ENCODE measurements at regions not wholly inside any gene's neighbourhood (a gene's known extent, or its start where the extent isn't known, plus 50 kb on each side); places are given as distances from the start of the nearest gene placed in this dataset.

DNA sequence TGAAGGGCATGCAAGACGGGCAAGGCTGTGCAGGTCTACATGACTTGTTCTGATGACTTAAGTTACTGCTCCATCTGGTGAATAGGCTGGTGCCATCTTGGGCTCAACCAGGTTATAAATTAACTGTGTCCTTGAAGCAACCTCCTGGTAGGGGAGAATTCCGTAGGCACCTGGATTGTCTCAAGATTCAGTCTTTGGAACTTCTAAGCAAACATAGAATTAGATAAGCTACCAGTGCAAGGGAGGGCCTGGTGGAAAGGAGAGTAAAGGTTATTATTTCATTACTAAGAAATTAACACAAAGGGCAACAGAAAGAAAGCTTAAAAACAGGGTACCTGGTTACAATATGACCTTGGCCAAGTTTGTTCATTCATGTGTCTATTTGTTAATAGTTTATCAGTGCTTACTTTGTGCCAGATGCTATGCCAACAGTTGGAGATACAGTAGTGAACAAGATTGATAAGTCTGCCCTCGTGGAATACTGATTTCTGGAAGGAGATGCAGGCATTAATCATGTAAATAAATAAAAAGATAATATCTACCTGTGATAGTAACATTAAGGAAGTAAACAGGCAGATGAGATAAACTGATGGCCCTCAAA is 107.0 kb upstream of the PALS2 start:
- TF ChIP-seq, protein P1, sequence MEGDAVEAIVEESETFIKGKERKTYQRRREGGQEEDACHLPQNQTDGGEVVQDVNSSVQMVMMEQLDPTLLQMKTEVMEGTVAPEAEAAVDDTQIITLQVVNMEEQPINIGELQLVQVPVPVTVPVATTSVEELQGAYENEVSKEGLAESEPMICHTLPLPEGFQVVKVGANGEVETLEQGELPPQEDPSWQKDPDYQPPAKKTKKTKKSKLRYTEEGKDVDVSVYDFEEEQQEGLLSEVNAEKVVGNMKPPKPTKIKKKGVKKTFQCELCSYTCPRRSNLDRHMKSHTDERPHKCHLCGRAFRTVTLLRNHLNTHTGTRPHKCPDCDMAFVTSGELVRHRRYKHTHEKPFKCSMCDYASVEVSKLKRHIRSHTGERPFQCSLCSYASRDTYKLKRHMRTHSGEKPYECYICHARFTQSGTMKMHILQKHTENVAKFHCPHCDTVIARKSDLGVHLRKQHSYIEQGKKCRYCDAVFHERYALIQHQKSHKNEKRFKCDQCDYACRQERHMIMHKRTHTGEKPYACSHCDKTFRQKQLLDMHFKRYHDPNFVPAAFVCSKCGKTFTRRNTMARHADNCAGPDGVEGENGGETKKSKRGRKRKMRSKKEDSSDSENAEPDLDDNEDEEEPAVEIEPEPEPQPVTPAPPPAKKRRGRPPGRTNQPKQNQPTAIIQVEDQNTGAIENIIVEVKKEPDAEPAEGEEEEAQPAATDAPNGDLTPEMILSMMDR (IDR thresholded peaks at IDR 0.05; ENCODE audit: insufficient read depth, low read length), result no peak
- TF ChIP-seq, protein P2, sequence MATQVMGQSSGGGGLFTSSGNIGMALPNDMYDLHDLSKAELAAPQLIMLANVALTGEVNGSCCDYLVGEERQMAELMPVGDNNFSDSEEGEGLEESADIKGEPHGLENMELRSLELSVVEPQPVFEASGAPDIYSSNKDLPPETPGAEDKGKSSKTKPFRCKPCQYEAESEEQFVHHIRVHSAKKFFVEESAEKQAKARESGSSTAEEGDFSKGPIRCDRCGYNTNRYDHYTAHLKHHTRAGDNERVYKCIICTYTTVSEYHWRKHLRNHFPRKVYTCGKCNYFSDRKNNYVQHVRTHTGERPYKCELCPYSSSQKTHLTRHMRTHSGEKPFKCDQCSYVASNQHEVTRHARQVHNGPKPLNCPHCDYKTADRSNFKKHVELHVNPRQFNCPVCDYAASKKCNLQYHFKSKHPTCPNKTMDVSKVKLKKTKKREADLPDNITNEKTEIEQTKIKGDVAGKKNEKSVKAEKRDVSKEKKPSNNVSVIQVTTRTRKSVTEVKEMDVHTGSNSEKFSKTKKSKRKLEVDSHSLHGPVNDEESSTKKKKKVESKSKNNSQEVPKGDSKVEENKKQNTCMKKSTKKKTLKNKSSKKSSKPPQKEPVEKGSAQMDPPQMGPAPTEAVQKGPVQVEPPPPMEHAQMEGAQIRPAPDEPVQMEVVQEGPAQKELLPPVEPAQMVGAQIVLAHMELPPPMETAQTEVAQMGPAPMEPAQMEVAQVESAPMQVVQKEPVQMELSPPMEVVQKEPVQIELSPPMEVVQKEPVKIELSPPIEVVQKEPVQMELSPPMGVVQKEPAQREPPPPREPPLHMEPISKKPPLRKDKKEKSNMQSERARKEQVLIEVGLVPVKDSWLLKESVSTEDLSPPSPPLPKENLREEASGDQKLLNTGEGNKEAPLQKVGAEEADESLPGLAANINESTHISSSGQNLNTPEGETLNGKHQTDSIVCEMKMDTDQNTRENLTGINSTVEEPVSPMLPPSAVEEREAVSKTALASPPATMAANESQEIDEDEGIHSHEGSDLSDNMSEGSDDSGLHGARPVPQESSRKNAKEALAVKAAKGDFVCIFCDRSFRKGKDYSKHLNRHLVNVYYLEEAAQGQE (IDR thresholded peaks at IDR 0.05; ENCODE audit: insufficient replicate concordance, low read depth), result no peak
